Memory B cell (primary cell): ENCODE measurements at regions not wholly inside any gene's neighbourhood (a gene's known extent, or its start where the extent isn't known, plus 50 kb on each side); places are given as distances from the start of the nearest gene placed in this dataset.

Source experiments
- ATAC-seq: fragments of 150-1000 bp; cut with Tn5 transposase; 2 replicates; pipeline ENCODE4 v1.10.0; 2021; ENCODE audit warnings: low read depth, mild to moderate bottlenecking, moderate library complexity
- DNase-seq, 2 donors: peaks; one replicate each; pipeline ENCODE4 v3.0.0; 2022; ENCODE audit warnings: low spot score in 2 of 2
- H3K27ac Mint-ChIP-seq: one replicate; pipeline ENCODE4 v1.8.0; 2022; ENCODE audit warnings: mild to moderate bottlenecking, moderate library complexity, mixed read lengths
- H3K27me3 Mint-ChIP-seq: one replicate; pipeline ENCODE4 v1.8.0; 2022; ENCODE audit warnings: mixed read lengths
- H3K36me3 Mint-ChIP-seq: one replicate; pipeline ENCODE4 v1.8.0; 2022; ENCODE audit warnings: mild to moderate bottlenecking, mixed read lengths
- H3K4me1 Mint-ChIP-seq: one replicate; pipeline ENCODE4 v1.8.0; 2022; ENCODE audit warnings: mixed read lengths
- H3K4me3 Mint-ChIP-seq: one replicate; pipeline ENCODE4 v1.8.0; 2022; ENCODE audit warnings: mild to moderate bottlenecking, moderate library complexity, mixed read lengths
- H3K9me3 Mint-ChIP-seq: one replicate; pipeline ENCODE4 v1.8.0; 2022; ENCODE audit warnings: mixed read lengths

GRCh38 chr10:78864761-78865537, 203.8 kb upstream of the ZMIZ1 start:
- H3K36me3 Mint-ChIP-seq = no peaks in the 10 kb centered on the region
- H3K4me1 Mint-ChIP-seq = no peaks in the 10 kb centered on the region
- no peak for DNase-seq
- no peak for ATAC-seq
- H3K4me3 Mint-ChIP-seq = no peak overlapping the region
- H3K9me3 Mint-ChIP-seq = no peaks in the 10 kb centered on the region
- peaks cover 18% of the 10 kb centered on the region for H3K27me3 Mint-ChIP-seq
- no peak overlapping the region for H3K27ac Mint-ChIP-seq

- Mint-ChIP-seq H3K9me3 (no peaks in the 10 kb centered on the region), H3K27ac (no peak overlapping the region), H3K36me3 (no peaks in the 10 kb centered on the region), H3K4me3 (no peak overlapping the region), H3K4me1 (no peaks in the 10 kb centered on the region), H3K27me3 (peaks cover 17% of the 10 kb centered on the region)
- no peak for ATAC-seq
- no peak for DNase-seq
Observed at GRCh38 chr10:78865538-78865875, 203.3 kb upstream of the ZMIZ1 start.

- H3K4me1 Mint-ChIP-seq = no peaks in the 10 kb centered on the region
- ATAC-seq (no peak), DNase-seq (no peak)
- no peaks in the 10 kb centered on the region for H3K9me3 Mint-ChIP-seq
- H3K27me3 Mint-ChIP-seq = peaks cover 18% of the 10 kb centered on the region
- H3K27ac Mint-ChIP-seq = no peak overlapping the region
- H3K36me3 Mint-ChIP-seq = no peaks in the 10 kb centered on the region
- H3K4me3 Mint-ChIP-seq = no peak overlapping the region
Observed at GRCh38 chr10:78865931-78866717, 202.6 kb upstream of the ZMIZ1 start.

- Mint-ChIP-seq H3K4me3 (no peak overlapping the region), H3K4me1 (no peaks in the 10 kb centered on the region), H3K27me3 (peaks cover 19% of the 10 kb centered on the region), H3K36me3 (no peaks in the 10 kb centered on the region), H3K9me3 (no peaks in the 10 kb centered on the region), H3K27ac (no peak overlapping the region)
- no peak for ATAC-seq
- DNase-seq = no peak
Observed at GRCh38 chr10:78866731-78867554, 201.8 kb upstream of the ZMIZ1 start.

- H3K4me3 Mint-ChIP-seq = no peak overlapping the region
- H3K27me3 Mint-ChIP-seq = peaks cover 19% of the 10 kb centered on the region
- no peaks in the 10 kb centered on the region for H3K36me3 Mint-ChIP-seq
- ATAC-seq (no peak), DNase-seq (no peak)
- no peak overlapping the region for H3K27ac Mint-ChIP-seq
- no peaks in the 10 kb centered on the region for H3K9me3 Mint-ChIP-seq
- H3K4me1 Mint-ChIP-seq = no peaks in the 10 kb centered on the region
Observed at GRCh38 chr10:78867555-78867939, 201.2 kb upstream of the ZMIZ1 start.

- Mint-ChIP-seq H3K36me3 (no peaks in the 10 kb centered on the region), H3K27ac (no peak overlapping the region), H3K4me3 (no peak overlapping the region), H3K9me3 (no peaks in the 10 kb centered on the region), H3K4me1 (no peaks in the 10 kb centered on the region), H3K27me3 (peaks cover 19% of the 10 kb centered on the region)
- no peak for ATAC-seq
- no peak for DNase-seq
Observed at GRCh38 chr10:78868048-78868447, 200.7 kb upstream of the ZMIZ1 start.

- Mint-ChIP-seq H3K4me1 (no peaks in the 10 kb centered on the region), H3K27ac (no peak overlapping the region), H3K4me3 (no peak overlapping the region), H3K27me3 (peaks cover 22% of the 10 kb centered on the region), H3K9me3 (no peaks in the 10 kb centered on the region), H3K36me3 (no peaks in the 10 kb centered on the region)
- ATAC-seq (no peak), DNase-seq (no peak)
Observed at GRCh38 chr10:78868456-78868855, 200.3 kb upstream of the ZMIZ1 start.

- peaks cover 23% of the 10 kb centered on the region for H3K27me3 Mint-ChIP-seq
- no peak overlapping the region for H3K27ac Mint-ChIP-seq
- no peak overlapping the region for H3K4me3 Mint-ChIP-seq
- no peaks in the 10 kb centered on the region for H3K36me3 Mint-ChIP-seq
- no peaks in the 10 kb centered on the region for H3K4me1 Mint-ChIP-seq
- H3K9me3 Mint-ChIP-seq = no peaks in the 10 kb centered on the region
- no peak for ATAC-seq
- DNase-seq = no peak
Observed at GRCh38 chr10:78868861-78869260, 199.9 kb upstream of the ZMIZ1 start.

- Mint-ChIP-seq H3K4me3 (no peak overlapping the region), H3K4me1 (no peaks in the 10 kb centered on the region), H3K27ac (no peak overlapping the region), H3K9me3 (no peaks in the 10 kb centered on the region), H3K27me3 (peaks cover 27% of the 10 kb centered on the region), H3K36me3 (no peaks in the 10 kb centered on the region)
- ATAC-seq (no peak), DNase-seq (no peak)
Observed at GRCh38 chr10:78869508-78870454, 199.0 kb upstream of the ZMIZ1 start.

- H3K9me3 Mint-ChIP-seq = no peaks in the 10 kb centered on the region
- no peaks in the 10 kb centered on the region for H3K36me3 Mint-ChIP-seq
- DNase-seq = no peak
- H3K27ac Mint-ChIP-seq = no peak overlapping the region
- H3K27me3 Mint-ChIP-seq = peaks cover 29% of the 10 kb centered on the region
- H3K4me3 Mint-ChIP-seq = no peak overlapping the region
- H3K4me1 Mint-ChIP-seq = no peaks in the 10 kb centered on the region
- no peak for ATAC-seq
Observed at GRCh38 chr10:78870458-78870857, 198.3 kb upstream of the ZMIZ1 start.

- Mint-ChIP-seq H3K27ac (no peak overlapping the region), H3K36me3 (no peaks in the 10 kb centered on the region), H3K27me3 (peaks cover 26% of the 10 kb centered on the region), H3K9me3 (no peaks in the 10 kb centered on the region), H3K4me3 (no peak overlapping the region), H3K4me1 (no peaks in the 10 kb centered on the region)
- no peak for DNase-seq
- no peak for ATAC-seq
Observed at GRCh38 chr10:78871796-78872195, 197.0 kb upstream of the ZMIZ1 start.

- DNase-seq (no peak), ATAC-seq (no peak)
- H3K27ac Mint-ChIP-seq = no peak overlapping the region
- H3K27me3 Mint-ChIP-seq = peaks cover 23% of the 10 kb centered on the region
- peaks cover 2% of the 10 kb centered on the region for H3K36me3 Mint-ChIP-seq
- H3K4me3 Mint-ChIP-seq = no peak overlapping the region
- peaks cover 2% of the 10 kb centered on the region for H3K9me3 Mint-ChIP-seq
- H3K4me1 Mint-ChIP-seq = no peaks in the 10 kb centered on the region
Observed at GRCh38 chr10:78873413-78873812, 195.4 kb upstream of the ZMIZ1 start.

GRCh38 chr10:78875331-78875877, 193.4 kb upstream of the ZMIZ1 start:
- Mint-ChIP-seq H3K27ac (no peak overlapping the region), H3K4me1 (no peaks in the 10 kb centered on the region), H3K27me3 (peaks cover 23% of the 10 kb centered on the region), H3K9me3 (peaks cover 8% of the 10 kb centered on the region), H3K4me3 (no peak overlapping the region), H3K36me3 (peaks cover 2% of the 10 kb centered on the region)
- DNase-seq = no peak
- ATAC-seq = no peak
